SU-DHL-6 (cell line): ENCODE measurements at regions not wholly inside any gene's neighbourhood (a gene's known extent, or its start where the extent isn't known, plus 50 kb on each side); places are given as distances from the start of the nearest gene placed in this dataset.

ENCODE experiments used
- EZH2phosphoT487 ChIP-seq: fragments of 200-600 bp; sonication (generic), shearing (Covaris generic); conservative IDR thresholded peaks from 2 replicates; pipeline ENCODE4 v1.6.1; 2018; ENCODE audit warnings: mild to moderate bottlenecking, antibody characterized with exemption, low read length, moderate library complexity, mixed read lengths
- TF ChIP-seq, protein P1 (sequence below): fragments of 200-600 bp; sonication (generic); IDR thresholded peaks from one replicate; pipeline ENCODE4 v1.5.1; 2017; ENCODE audit warnings: antibody characterized with exemption, mild to moderate bottlenecking, low read length, moderate library complexity; ENCODE audit not compliant: insufficient read depth, poor library complexity, severe bottlenecking

DNA sequence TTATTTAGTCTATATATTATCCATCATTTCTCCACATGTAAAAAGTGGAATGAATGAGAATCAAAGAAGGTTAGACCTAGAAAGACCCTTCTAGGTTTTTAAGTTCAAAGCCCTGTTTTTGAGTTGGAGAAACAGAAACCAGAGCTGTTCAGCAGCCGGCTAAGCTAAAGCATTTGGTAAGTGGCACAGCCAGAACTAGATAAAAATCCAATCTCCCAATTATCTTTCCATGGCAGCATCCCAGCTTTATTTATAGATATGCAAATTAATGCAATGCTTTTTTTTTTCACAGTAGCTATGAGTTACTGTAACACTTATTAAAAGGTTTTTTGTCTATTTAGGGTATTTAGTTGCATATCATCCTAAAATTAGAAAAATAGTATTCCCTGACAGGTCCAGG is 85.1 kb downstream of the NIBAN1 start:
- TF ChIP-seq, protein P1, sequence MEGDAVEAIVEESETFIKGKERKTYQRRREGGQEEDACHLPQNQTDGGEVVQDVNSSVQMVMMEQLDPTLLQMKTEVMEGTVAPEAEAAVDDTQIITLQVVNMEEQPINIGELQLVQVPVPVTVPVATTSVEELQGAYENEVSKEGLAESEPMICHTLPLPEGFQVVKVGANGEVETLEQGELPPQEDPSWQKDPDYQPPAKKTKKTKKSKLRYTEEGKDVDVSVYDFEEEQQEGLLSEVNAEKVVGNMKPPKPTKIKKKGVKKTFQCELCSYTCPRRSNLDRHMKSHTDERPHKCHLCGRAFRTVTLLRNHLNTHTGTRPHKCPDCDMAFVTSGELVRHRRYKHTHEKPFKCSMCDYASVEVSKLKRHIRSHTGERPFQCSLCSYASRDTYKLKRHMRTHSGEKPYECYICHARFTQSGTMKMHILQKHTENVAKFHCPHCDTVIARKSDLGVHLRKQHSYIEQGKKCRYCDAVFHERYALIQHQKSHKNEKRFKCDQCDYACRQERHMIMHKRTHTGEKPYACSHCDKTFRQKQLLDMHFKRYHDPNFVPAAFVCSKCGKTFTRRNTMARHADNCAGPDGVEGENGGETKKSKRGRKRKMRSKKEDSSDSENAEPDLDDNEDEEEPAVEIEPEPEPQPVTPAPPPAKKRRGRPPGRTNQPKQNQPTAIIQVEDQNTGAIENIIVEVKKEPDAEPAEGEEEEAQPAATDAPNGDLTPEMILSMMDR, result no peak
- TF ChIP-seq EZH2phosphoT487, result no peak
